KMS-11 (cell line): ENCODE measurements at regions not wholly inside any gene's neighbourhood (a gene's known extent, or its start where the extent isn't known, plus 50 kb on each side); places are given as distances from the start of the nearest gene placed in this dataset.

Experiments used
- H2AFZ ChIP-seq: fragments of 200-600 bp; sonication (generic); 2 replicates; pipeline ENCODE4 v1.6.1; 2016; ENCODE audit warnings: antibody characterized with exemption, mixed run types, low read depth
- H3K27ac ChIP-seq: fragments of 200-600 bp; sonication (generic); 2 replicates; pipeline ENCODE4 v1.6.1; 2016; ENCODE audit warnings: mild to moderate bottlenecking, mixed run types
- H3K27me3 ChIP-seq: fragments of 200-600 bp; sonication (generic); 2 replicates; pipeline ENCODE4 v1.6.1; 2017; ENCODE audit warnings: mild to moderate bottlenecking, low read depth, mixed run types, moderate library complexity; ENCODE audit not compliant: insufficient read depth
- H3K36me3 ChIP-seq: fragments of 200-600 bp; sonication (generic); 2 replicates; pipeline ENCODE4 v1.6.1; 2017; ENCODE audit warnings: mild to moderate bottlenecking, mixed run types; ENCODE audit not compliant: insufficient read depth
- H3K4me1 ChIP-seq: fragments of 200-600 bp; sonication (generic); 2 replicates; pipeline ENCODE4 v1.6.1; 2016; ENCODE audit warnings: mild to moderate bottlenecking, low read depth, mixed run types; ENCODE audit not compliant: poor library complexity, severe bottlenecking
- H3K4me2 ChIP-seq: fragments of 200-600 bp; sonication (generic); 2 replicates; pipeline ENCODE4 v1.7.0; 2016; ENCODE audit warnings: mild to moderate bottlenecking, mixed run types
- H3K4me3 ChIP-seq: fragments of 200-600 bp; sonication (generic); IDR thresholded peaks from 2 replicates; pipeline ENCODE4 v1.6.1; 2017; ENCODE audit warnings: low read depth, low read length, mixed read lengths; ENCODE audit not compliant: insufficient read depth
- H3K79me2 ChIP-seq: fragments of 200-600 bp; sonication (generic); 2 replicates; pipeline ENCODE4 v1.6.1; 2016; ENCODE audit warnings: low read depth, mixed run types; ENCODE audit not compliant: insufficient read depth
- H3K9ac ChIP-seq: fragments of 200-600 bp; sonication (generic); 2 replicates; pipeline ENCODE4 v1.6.1; 2016; ENCODE audit warnings: mild to moderate bottlenecking, mixed run types
- H4K20me1 ChIP-seq: fragments of 200-600 bp; sonication (generic); 2 replicates; pipeline ENCODE4 v1.6.1; 2016; ENCODE audit warnings: mild to moderate bottlenecking, mixed run types; ENCODE audit not compliant: insufficient read depth
- TF ChIP-seq, protein P1 (sequence below): fragments of 200-600 bp; sonication (generic); conservative IDR thresholded peaks from 2 replicates; pipeline ENCODE4 v1.6.1; 2017; ENCODE audit warnings: low read depth, mild to moderate bottlenecking, antibody characterized with exemption, low read length, moderate library complexity, mixed read lengths

DNA sequence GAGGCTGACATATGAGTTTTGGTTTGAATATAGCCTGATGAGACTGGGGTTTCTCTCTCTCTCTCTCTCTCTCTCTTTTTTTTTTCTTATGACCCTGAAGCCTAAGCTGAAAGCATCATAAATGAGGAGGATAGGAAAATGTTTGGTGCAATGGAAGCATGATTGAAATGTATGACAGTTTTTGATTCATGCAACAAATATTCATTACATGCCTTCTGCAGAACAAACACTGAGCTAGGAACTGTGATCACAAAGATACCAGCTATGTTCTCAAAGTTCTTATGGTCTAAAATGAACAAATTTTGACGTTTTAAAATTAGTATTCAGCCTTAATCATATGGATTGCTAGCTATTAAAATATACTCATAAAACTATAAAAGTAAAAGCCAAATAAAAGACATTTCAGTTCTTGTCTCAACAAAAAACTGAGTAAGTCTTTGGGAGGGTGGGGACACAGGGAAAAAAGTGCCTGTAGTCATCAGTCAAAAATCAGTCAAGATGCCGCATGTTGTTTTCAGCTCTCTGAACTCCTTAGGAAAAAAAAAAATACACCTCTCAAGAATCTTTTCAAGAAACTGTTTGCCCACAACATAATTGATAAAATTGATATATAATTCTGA is 57.2 kb downstream of the NKX6-1 start:
- no peak overlapping the region for H3K9ac ChIP-seq
- TF ChIP-seq, protein P1, sequence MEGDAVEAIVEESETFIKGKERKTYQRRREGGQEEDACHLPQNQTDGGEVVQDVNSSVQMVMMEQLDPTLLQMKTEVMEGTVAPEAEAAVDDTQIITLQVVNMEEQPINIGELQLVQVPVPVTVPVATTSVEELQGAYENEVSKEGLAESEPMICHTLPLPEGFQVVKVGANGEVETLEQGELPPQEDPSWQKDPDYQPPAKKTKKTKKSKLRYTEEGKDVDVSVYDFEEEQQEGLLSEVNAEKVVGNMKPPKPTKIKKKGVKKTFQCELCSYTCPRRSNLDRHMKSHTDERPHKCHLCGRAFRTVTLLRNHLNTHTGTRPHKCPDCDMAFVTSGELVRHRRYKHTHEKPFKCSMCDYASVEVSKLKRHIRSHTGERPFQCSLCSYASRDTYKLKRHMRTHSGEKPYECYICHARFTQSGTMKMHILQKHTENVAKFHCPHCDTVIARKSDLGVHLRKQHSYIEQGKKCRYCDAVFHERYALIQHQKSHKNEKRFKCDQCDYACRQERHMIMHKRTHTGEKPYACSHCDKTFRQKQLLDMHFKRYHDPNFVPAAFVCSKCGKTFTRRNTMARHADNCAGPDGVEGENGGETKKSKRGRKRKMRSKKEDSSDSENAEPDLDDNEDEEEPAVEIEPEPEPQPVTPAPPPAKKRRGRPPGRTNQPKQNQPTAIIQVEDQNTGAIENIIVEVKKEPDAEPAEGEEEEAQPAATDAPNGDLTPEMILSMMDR, result no peak
- no peaks in the 10 kb centered on the region for H4K20me1 ChIP-seq
- no peaks in the 10 kb centered on the region for H3K4me1 ChIP-seq
- no peaks in the 10 kb centered on the region for H3K36me3 ChIP-seq
- H3K79me2 ChIP-seq, result no peaks in the 10 kb centered on the region
- H3K27me3 ChIP-seq, result no peaks in the 10 kb centered on the region
- no peak overlapping the region for H3K4me3 ChIP-seq
- no peak overlapping the region for H2AFZ ChIP-seq
- H3K4me2 ChIP-seq, result no peak overlapping the region
- no peak overlapping the region for H3K27ac ChIP-seq

DNA sequence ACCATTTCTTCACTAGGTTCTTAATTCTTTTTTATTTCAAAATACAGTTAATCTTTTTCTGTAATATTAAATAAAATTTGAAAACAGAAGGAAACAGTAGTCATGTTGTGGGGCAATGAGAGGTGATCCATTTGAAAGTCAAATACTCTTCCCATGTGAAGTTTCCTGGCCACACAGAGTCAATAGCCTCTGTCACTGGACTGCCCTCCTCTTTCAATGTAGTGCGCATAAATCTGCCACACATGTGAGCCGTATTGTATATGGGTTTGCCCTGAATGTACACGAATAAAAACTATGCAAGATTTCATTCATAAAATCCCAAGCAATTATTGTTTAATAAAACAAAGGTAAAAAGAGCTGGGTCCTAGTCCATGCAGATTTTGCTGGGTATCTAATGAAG is 59.1 kb downstream of the NKX6-1 start:
- Histone ChIP-seq H2AFZ (no peak overlapping the region), H3K27me3 (no peaks in the 10 kb centered on the region), H4K20me1 (no peaks in the 10 kb centered on the region), H3K27ac (no peak overlapping the region), H3K79me2 (no peaks in the 10 kb centered on the region), H3K9ac (no peak overlapping the region), H3K4me1 (no peaks in the 10 kb centered on the region), H3K36me3 (no peaks in the 10 kb centered on the region), H3K4me3 (no peak overlapping the region), H3K4me2 (no peak overlapping the region)
- TF ChIP-seq, protein P1, result no peak

DNA sequence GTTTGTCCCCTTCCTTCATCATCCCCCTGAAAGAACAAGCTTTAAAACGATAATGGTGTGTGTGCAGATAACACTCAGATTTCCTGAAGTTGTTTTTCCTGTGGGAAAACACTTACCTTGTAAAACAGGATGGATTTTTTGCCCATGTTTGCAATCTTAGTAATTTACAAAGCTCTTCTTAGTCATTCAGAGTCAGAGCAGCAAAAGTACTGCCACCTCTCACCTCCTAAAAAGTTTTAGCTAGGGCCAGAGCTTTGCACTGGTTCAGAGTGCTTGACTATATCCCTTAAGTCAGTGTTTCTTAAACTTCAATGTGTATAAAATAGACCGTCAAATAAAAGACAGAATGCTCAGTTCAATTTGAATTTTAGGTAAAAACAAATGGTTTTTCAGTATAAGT is 62.3 kb downstream of the NKX6-1 start:
- TF ChIP-seq, protein P1, result no peak
- Histone ChIP-seq H2AFZ (no peak overlapping the region), H3K79me2 (no peaks in the 10 kb centered on the region), H3K36me3 (no peaks in the 10 kb centered on the region), H3K27ac (no peak overlapping the region), H4K20me1 (no peaks in the 10 kb centered on the region), H3K9ac (no peak overlapping the region), H3K4me1 (no peaks in the 10 kb centered on the region), H3K27me3 (no peaks in the 10 kb centered on the region), H3K4me3 (no peak overlapping the region), H3K4me2 (no peak overlapping the region)

DNA sequence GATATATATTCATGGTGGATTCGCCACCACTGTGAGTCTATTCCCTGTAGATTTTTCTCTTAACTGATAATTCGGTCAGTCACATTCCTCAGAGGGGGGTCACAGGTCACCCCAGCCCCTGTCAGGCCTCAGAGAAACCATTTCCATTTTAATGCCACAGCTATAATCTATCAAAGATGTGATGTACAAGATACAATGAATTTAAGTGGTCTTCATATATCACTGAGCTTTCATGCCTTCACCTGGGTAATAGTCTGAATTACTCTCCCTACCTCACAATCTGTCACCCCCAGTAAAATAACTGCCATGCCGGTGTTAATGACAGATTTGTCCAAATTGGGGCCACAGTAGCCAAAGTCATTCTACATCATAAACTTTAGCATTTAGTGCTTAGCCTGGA is 64.7 kb downstream of the NKX6-1 start:
- TF ChIP-seq, protein P1, result no peak
- Histone ChIP-seq H3K27ac (no peak overlapping the region), H3K4me1 (no peaks in the 10 kb centered on the region), H3K4me3 (no peak overlapping the region), H3K36me3 (no peaks in the 10 kb centered on the region), H4K20me1 (no peaks in the 10 kb centered on the region), H3K27me3 (no peaks in the 10 kb centered on the region), H2AFZ (no peak overlapping the region), H3K79me2 (no peaks in the 10 kb centered on the region), H3K9ac (no peak overlapping the region), H3K4me2 (no peak overlapping the region)
